Right lung (tissue), 2 donors: ENCODE measurements at regions not wholly inside any gene's neighbourhood (a gene's known extent, or its start where the extent isn't known, plus 50 kb on each side); places are given as distances from the start of the nearest gene placed in this dataset.
"Not testable (repeated sequence)": the region's sequence is repeated elsewhere in the genome, so short reads cannot be mapped to it uniquely, and the experiment has no call there.

Experiments used
- DNase-seq, 2 donors: peaks; one replicate each; pipeline ENCODE4 v3.0.0-alpha.2; 2013

DNA sequence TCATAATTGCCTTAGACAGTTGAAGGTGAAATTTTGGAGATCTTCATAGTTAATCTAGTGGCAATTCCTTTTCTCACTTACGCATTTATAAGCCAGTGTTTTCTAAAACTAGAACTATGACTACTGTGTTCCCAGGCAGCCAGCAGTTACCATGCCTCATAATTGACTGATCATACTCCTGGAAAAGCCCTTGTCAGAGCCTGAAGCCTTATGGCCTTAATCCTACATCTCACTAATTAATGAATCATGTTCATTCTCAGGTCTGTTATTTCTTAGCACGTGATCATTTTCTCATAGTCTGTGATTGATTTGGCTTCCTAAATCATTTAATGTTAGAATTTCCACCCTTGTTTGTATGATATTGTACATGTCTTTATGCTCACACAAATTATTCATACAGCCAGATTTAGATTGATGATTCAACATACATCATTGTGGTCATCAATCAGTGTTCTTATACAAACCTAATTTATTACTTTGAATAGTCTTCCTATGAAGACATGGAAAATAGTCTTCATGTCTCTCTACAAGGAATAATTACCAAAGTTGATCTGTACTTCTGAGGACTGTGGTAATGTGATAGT, 132.6 kb upstream of the ASCC3 start:
- DNase-seq, result no peak

DNA sequence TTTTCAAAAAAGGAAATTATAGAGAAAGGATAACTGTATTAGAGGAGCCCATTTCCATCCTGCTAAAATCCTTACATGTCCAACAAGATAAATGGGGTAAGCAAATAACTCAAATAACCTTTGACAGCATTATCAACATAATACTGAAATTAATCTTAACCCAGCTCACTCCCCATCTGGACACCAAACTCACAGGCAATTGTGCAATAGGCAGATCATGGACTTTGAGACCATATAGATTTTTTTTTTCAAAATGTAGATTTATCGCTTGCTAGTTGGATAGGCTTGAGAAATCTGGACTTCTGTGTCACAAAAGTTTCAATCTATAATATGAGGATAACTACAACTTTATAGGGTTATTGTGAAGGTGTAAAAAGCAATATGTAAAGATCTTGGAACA, 134.4 kb upstream of the ASCC3 start:
- no peak for DNase-seq

DNA sequence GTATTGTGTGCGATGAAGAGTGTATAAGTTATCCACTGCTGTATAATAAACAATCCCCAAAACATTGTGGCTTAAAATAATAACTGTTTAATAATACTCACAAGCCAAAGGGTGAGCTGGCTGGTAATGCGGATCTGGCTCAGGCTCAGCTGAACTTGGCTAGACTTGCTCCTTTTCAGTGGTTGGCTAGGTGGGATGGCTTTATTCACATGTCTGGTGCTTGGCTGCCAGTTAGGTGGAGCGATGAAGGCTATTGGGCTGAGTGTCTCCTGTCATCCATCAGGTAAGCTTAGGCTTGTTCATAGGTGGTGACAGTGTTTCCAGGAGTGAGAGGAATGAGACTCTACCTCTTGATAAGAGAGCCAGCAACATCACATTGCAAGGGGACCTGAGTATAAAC, 135.0 kb upstream of the ASCC3 start:
- no peak for DNase-seq

GRCh38 chr6:101018157-101018556, 137.0 kb upstream of the ASCC3 start:
- DNase-seq, result no peak

DNA sequence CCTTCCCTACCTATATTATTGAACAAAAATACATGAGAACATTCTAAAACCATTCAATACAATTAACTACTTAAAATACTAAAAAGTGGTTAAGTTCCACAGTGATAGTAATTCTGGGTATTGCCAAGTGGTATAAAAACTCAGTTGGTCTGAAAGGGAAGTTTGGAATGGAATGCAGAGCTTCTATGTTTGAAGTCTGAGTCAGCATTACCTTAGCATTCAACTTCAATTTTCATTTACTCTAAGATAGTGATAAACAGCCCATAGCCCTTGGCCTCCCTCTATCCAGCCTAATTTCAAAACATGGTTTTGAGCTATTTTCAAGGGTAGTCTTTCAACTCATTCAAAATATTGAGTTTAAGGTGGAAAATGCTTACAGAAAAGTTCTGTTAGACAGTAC, 140.4 kb upstream of the ASCC3 start:
- DNase-seq, result no peak

- no peak for DNase-seq
These were observed 161.8 kb upstream of the ASCC3 start for GRCh38 chr6:101042966-101043365.

- DNase-seq, result no peak
These were observed 177.2 kb upstream of the ASCC3 start for GRCh38 chr6:101058296-101058695.

DNA sequence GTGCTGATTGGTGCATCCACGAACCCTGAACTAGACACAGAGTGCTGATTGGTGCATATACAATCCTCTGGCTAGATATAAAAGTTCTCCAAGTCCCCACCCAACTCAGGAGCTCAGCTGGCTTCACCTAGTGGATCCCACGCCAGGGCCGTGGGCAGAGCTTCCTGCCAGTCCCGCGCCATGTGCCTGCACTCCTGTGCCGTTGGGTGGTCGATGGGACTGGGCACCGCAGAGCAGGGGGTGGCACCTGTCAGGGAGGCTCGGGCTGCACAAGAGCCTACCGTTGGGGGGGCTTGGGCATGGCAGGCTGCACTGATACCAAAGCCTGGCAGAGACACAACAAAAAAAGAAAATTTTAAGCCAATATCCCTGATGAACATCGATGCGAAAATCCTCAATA, 185.4 kb upstream of the ASCC3 start:
- DNase-seq, result no peak

DNA sequence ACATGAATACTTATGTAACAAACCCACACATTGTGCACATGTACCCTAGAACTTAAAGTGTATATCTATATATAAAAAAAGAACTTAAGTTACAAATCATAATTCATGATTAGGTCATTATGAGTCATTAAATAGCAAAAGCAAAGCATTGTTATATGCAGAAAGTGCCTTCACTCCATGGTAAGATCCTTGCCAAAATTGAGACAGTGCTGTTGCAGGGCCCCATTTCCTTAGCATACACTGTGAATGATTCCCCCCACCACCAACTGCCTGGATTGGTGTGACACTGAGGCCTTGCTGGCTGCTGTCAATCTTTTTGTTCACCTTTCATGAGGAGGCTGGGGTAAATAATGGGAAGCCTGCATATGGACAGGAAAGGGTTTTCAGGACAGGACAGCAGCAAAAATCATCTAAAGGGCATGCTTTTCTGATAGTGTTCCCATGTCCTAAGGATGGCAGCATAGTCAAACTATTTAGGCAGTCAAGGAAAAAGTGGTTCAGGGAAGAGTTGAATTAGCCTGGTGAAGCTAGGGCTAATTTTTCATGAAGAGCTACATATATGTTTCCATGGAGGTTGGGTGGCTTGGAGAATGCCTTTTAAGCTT, 188.2 kb upstream of the ASCC3 start:
- DNase-seq, result no peak

DNA sequence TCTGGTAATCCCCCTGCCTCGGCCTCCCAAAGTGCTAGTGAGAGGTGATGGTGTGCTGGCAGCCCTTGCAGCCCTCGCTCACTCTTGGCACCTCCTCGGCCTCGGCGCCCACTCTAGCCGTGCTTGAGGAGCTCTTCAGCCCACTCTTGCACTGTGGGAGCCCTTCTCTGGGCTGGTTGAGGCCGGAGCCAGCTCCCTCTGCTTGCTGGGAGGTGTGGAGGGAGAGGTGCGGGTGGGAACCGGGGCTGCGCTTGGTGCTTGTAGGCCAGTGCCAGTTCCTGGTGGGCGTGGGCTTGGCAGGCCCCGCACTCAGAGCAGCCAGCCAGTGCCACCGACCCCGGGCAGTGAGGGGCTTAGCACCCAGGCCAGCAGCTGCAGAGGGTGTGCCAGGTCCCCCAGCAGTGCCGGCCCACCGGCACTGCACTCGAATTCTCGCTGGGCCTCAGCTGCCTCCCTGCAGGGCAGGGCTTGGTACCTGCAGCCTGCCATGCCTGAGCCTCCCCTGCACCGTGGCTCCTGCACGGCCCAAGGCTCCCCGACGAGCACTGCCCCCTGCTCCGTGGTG, 189.0 kb upstream of the ASCC3 start:
- DNase-seq, result no peak

DNA sequence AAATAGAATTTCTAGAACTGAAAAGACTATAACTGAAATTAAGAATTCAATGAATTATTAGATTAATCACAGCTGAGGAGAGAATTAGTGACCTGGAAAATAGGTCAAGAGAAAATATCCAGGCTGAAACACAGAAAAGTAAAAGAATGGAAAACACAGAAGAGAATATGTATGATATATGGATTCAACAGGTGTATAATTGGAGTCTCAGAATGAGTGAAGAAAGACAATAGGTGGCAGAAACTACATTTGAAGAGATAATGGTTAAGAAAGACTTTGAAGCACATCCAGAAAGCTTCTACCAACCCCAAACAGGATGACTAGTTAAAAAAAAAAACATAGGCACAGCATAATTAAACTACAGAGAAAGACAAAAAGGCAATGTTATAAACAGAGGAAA, 196.2 kb upstream of the ASCC3 start:
- no peak for DNase-seq

DNA sequence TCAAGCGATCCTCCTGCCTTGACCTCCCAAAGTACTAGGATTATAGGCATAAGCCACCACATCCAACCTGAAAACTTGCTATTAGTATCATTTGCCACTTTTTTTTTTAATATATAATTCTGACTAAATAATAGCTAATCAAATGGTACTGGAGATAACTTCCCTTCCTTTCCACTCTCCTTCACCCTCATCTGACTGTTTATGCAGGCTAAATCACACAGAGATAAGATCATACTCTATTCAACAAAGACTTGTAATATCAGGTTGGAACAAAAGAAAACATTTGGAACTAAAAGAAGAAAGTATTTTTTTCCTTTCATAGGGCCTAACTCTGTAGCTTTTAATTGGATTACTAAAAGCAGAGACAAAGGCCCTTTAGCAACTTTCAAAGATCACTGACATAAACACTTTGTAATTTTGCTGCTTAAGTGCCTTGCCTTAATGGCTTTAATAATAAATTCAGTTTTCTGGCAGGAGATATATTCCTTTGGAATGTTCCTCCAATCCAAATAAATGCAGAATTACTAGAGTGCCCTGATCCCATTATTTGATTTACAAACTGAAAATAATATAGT, 198.7 kb upstream of the ASCC3 start:
- no peak for DNase-seq

DNA sequence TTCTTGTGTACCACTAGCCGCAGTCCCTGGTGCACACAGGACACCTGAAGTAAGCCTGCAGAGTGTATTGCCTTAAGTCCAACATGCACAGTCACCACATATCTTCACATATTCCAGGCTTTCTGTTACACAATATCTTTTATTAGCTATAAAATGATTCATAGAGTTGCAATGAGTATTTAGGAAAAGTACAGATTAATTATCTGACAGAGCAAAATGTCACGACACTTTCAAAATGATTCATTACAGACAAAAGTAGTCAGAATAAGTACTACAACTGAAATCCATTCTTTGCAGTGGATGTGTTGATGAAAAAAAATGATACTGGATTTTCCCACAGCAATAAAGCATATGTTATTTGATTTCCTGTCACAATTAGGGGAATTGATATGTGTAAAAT, 199.5 kb upstream of the ASCC3 start:
- no peak for DNase-seq

- DNase-seq, result no peak
These were observed 202.5 kb upstream of the ASCC3 start for GRCh38 chr6:101083533-101084175.

GRCh38 chr6:101085327-101085726, 204.2 kb upstream of the ASCC3 start:
- DNase-seq, result no peak

DNA sequence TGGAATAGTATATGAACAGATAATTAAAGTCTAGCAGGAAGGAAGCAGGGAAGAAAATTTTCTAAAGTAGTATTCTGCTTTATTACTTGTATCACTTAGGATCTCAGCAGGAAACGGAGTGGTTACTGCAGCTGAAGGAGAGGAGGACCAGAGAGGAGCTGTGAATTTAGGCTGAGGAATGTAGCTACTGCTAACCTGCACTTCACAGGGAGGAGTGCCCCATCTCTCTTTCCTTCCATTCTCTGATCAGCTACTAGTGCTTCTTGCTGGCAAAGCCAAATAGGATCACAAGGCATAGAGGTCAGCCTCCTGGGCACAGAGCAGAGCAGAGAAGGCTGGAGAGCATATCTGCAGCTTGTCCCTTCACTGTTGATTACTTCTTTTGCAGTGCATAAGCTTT, 205.3 kb upstream of the ASCC3 start:
- no peak for DNase-seq

DNA sequence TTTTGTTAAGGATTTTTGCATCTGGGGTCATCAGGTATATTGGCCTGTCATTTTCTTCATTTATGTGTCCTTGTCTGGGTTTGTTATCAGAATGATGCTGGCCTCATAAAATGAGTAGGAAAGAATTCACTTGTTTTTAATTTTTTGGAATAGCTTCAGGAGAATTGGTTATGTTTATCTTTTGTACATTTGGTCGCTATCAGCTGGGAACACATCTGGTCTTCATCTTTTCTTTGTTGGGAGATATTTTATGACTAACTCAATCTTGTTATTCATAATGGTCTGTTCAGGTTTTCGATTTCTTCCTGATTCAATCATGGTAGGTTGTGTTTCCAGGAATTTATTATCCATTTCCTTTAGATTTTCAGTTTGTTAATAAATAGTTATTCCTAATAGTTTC, 207.5 kb upstream of the ASCC3 start:
- DNase-seq, result no peak

- DNase-seq, result no peak
These were observed 208.5 kb upstream of the ASCC3 start for GRCh38 chr6:101089640-101090039.

DNA sequence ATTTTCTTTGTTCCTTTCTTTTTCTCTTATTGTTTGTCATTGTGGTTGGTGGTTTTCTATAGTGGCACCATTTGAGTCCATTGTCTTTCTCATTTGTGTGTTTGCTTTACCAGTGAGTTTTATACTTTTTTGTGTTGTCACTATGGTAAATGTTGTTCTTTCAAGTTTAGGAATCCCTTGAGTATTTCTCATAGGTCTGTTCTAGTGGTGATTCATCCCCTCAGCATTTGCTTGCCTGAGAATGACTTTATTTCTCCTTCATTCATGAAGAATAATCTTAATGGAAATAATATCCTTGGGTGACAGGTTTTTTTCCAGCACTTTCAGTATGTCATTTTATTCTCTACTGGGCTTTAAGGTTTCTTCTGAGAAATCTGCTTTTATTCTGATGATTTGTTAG, 209.2 kb upstream of the ASCC3 start:
- no peak for DNase-seq

DNA sequence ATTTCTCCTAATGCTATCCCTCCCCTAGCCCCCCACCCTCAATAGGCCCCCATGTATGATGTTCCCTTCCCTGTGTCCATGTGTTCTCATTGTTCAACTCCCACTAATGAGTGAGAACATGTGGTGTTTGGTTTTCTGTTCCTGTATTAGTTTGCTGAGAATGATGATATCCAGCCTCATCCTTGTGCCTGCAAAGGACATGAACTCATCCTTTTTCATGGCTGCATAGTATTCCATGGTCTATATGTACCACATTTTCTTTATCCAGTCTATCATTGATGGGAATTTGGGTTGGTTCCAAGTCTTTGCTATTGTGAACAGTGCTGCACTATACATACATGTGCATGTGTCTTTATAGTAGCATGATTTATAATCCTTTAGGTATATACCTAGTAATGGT, 217.5 kb upstream of the ASCC3 start:
- not testable (repeated sequence) for DNase-seq

DNA sequence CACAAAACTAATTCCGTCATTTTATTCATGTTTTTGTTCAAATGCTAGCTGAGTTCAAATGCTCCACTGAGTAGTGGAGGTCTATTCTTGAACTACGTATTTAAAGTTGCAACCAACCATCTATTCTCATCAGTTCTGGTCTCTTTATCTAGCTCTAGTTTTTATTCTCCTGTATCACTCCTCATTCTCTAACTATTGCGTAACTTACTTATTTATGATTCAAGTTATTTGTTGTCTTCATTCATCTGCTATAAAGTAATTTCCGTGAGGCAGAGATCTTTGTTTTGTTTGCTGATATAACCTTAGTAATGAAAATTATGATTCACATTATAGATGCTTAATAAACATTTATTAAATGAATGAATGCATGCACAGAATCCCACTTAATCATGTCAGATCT, 221.6 kb upstream of the ASCC3 start:
- no peak for DNase-seq

- DNase-seq, result no peak
These were observed 227.2 kb upstream of the ASCC3 start for GRCh38 chr6:101108286-101108685.

DNA sequence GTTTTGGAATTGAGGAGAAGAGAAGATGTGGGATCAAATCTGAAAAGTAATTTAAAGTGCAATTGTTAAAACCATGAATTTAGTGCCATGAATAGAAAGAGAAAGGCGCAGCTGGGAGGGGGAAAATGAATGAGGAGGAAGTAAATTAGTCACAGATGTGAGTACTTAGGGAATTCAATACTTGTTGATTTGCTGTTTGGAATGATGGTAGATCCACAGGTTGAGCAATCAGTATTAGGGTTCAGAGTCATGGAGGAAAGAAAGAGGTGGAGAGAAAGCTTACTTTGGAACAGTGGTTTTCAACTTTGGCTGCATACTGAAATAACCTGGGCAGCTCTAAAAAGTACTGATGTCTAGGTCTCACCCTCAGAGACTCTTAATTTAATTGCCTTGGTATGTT, 229.7 kb upstream of the ASCC3 start:
- no peak for DNase-seq
